B cell (primary cell): ENCODE measurements at regions not wholly inside any gene's neighbourhood (a gene's known extent, or its start where the extent isn't known, plus 50 kb on each side); places are given as distances from the start of the nearest gene placed in this dataset.
"Not testable (repeated sequence)": the region's sequence is repeated elsewhere in the genome, so short reads cannot be mapped to it uniquely, and the experiment has no call there.

ENCODE experiments used
- ATAC-seq: fragments of 200-7000 bp; cut with Tn5 transposase; one replicate; pipeline ENCODE4 v1.10.0; 2021; ENCODE audit warnings: low read depth, mild to moderate bottlenecking, moderate number of reproducible peaks, moderate library complexity
- CTCF ChIA-PET: fragments of 350-600 bp; sonication (Branson Sonifier 250); formaldehyde crosslinking; loops from one replicate; lab custom pipeline; 2021; ENCODE audit warnings: antibody characterized with exemption, inconsistent platforms; lab: Charles Lee
- POLR2A ChIA-PET: fragments of 350-600 bp; sonication (Branson Sonifier 250); formaldehyde crosslinking; loops from one replicate; lab custom pipeline; 2021; ENCODE audit warnings: antibody characterized with exemption; lab: Charles Lee
- DNase-seq: peaks from one replicate; pipeline ENCODE4 v3.0.0; 2013
- H2AFZ ChIP-seq: 2 replicates; pipeline ENCODE4 v1.6.1; 2012; ENCODE audit warnings: mild to moderate bottlenecking, low read depth, low read length; ENCODE audit not compliant: insufficient read depth, poor library complexity, severe bottlenecking
- H3K27ac ChIP-seq, 2 donors: 1 replicate in 1 of 2; 2 replicates in 1 of 2; pipeline ENCODE4 v1.5.1; 2012 to 2013; ENCODE audit warnings: low read length in 2 of 2, mild to moderate bottlenecking in 2 of 2, moderate library complexity in 1 of 2
- H3K27me3 ChIP-seq, 4 experiments: fragments of 200-600 bp in 1 of 4; sonication (generic) in 1 of 4; replicated peaks in 1 of 4; 1 replicate in 2 of 4; 2 replicates in 2 of 4; pipeline versions ENCODE4 v1.6.1 to v1.7.0; 2013 to 2016; ENCODE audit warnings: low read length in 3 of 4, mild to moderate bottlenecking in 2 of 4, mixed read lengths in 1 of 4, moderate library complexity in 1 of 4; ENCODE audit not compliant: insufficient read depth in 4 of 4, control insufficient read depth in 3 of 4; ENCODE audit errors: control extremely low read depth in 1 of 4
- H3K36me3 ChIP-seq, 2 experiments: replicated peaks in 1 of 2; 1 replicate in 1 of 2; 2 replicates in 1 of 2; pipeline versions ENCODE4 v1.6.1 to v1.7.1; 2013; ENCODE audit warnings: low read length in 1 of 2; ENCODE audit not compliant: insufficient read depth in 2 of 2, control insufficient read depth in 1 of 2; ENCODE audit errors: control extremely low read depth in 1 of 2, extremely low read depth in 1 of 2
- H3K4me1 ChIP-seq, 2 donors: fragments of 200-600 bp in 1 of 2; sonication (generic) in 1 of 2; 1 replicate in 1 of 2; 2 replicates in 1 of 2; pipeline versions ENCODE4 v1.5.1 to v1.6.1; 2013 to 2017; ENCODE audit warnings: low read length in 2 of 2; ENCODE audit not compliant: control insufficient read depth in 2 of 2, insufficient read depth in 2 of 2
- H3K4me2 ChIP-seq: replicated peaks from 2 replicates; pipeline ENCODE3; 2012; ENCODE audit warnings: mild to moderate bottlenecking, low read depth, low read length; ENCODE audit not compliant: poor library complexity, severe bottlenecking
- H3K4me3 ChIP-seq, 5 experiments: fragments of 200-600 bp in 1 of 5; sonication (generic) in 1 of 5; 1 replicate in 3 of 5; 2 replicates in 2 of 5; pipeline versions ENCODE4 v1.5.1 to v1.7.0; 2011 to 2016; ENCODE audit warnings: low read length in 4 of 5, mild to moderate bottlenecking in 4 of 5, low read depth in 2 of 5, control low read depth in 1 of 5, moderate library complexity in 1 of 5; ENCODE audit not compliant: insufficient read depth in 1 of 5; ENCODE audit errors: control extremely low read depth in 1 of 5, extremely low read depth in 1 of 5
- H3K79me2 ChIP-seq: fragments of 200-600 bp; sonication (generic); one replicate; pipeline ENCODE4 v1.6.0; 2016; ENCODE audit warnings: low read length; ENCODE audit not compliant: control insufficient read depth, insufficient read depth
- H3K9ac ChIP-seq: fragments of 200-600 bp; sonication (generic); 2 replicates; pipeline ENCODE4 v1.6.1; 2017; ENCODE audit warnings: mild to moderate bottlenecking, low read length, moderate library complexity
- H3K9me3 ChIP-seq, 3 donors: one replicate each; pipeline versions ENCODE4 v1.6.1 to v1.7.1; 2013; ENCODE audit warnings: low read length in 2 of 3; ENCODE audit not compliant: control insufficient read depth in 2 of 3, insufficient read depth in 1 of 3; ENCODE audit errors: control extremely low read depth in 1 of 3
- H4K20me1 ChIP-seq: 2 replicates; pipeline ENCODE4 v1.6.0; 2012; ENCODE audit warnings: mild to moderate bottlenecking, low read length; ENCODE audit not compliant: insufficient read depth, control insufficient read depth, poor library complexity, severe bottlenecking
- H3K27ac Mint-ChIP-seq: one replicate; pipeline ENCODE4 v1.8.0; 2021; ENCODE audit warnings: mixed read lengths
- H3K27me3 Mint-ChIP-seq: one replicate; pipeline ENCODE4 v1.8.0; 2021; ENCODE audit warnings: mixed read lengths
- H3K4me1 Mint-ChIP-seq: one replicate; pipeline ENCODE4 v1.8.0; 2021; ENCODE audit warnings: mixed read lengths
- H3K4me3 Mint-ChIP-seq: one replicate; pipeline ENCODE4 v1.8.0; 2021; ENCODE audit warnings: mixed read lengths
- H3K9me3 Mint-ChIP-seq: one replicate; pipeline ENCODE4 v1.8.0; 2022; ENCODE audit warnings: mixed read lengths; ENCODE audit not compliant: insufficient read depth
- CTCF ChIP-seq: fragments of 200-600 bp; IDR thresholded peaks from one replicate; pipeline ENCODE4 v1.8.0; 2022; ENCODE audit warnings: antibody characterized with exemption, mild to moderate bottlenecking
- EZH2 ChIP-seq: IDR thresholded peaks from 2 replicates; pipeline ENCODE4 v1.6.1; 2012; ENCODE audit warnings: borderline replicate concordance, low read depth, mild to moderate bottlenecking, moderate library complexity, low read length; ENCODE audit not compliant: insufficient read depth, poor library complexity, severe bottlenecking
- WGBS: methylation state at CpG from one replicate; pipeline ENCODE4 v1.1.5; 2013; ENCODE audit warnings: missing lambda C conversion rate; ENCODE audit not compliant: insufficient coverage; 5-methylcytosine and 5-hydroxymethylcytosine counted together
- intact Hi-C: fragments of 100-400 bp; cut with micrococcal nuclease; formaldehyde crosslinking; loops from one replicate; pipeline ENCODE4 v1.10.0; 2022

DNA sequence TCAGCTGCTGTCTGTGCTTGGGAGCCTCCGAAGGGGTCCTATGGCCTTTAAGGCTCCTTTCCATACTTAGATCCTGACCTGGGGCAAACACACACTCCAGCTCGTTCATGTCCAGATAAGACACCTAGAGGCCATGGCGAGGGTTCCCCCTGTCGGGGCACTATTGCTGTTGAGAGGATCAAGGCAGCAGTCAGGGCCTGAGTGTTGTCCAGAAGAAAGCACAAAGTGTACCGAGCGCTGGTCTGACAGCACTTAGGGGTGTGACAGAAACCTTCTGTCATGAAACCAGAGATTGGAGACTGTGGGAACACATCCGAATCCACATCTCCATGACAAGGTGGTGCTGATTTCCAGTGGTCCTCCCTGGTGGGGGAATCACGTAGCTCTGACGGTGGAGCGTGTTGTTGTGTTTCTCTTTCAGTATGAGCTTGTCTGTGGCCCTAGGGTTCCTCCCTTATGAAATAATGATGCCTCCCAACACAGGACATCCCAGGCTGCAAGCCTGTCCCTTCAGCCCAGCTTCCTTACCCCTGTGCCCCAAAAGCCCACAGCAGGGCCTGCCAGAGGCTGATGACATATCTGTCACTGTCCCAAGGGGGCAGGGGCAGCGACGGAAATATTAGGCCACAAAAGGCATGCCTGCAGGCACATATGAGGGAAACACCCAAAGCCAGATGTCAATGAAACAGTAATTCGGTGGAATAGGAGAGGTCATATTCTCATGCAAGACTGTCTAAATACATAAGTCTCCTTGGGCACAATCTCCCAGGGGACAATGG lies 62.4 kb upstream of the CCZ1B start:
- H3K27me3 Mint-ChIP-seq: peaks cover 11% of the 10 kb centered on the region
- intact Hi-C loops, H3K9me3 ChIP-seq, H3K4me1 Mint-ChIP-seq, POLR2A ChIA-PET, H3K27ac Mint-ChIP-seq, DNase-seq, H3K9ac ChIP-seq, ATAC-seq, H3K9me3 Mint-ChIP-seq, H3K4me1 ChIP-seq, H3K27ac ChIP-seq, H3K4me2 ChIP-seq, H3K27me3 ChIP-seq, H4K20me1 ChIP-seq, H3K4me3 ChIP-seq, H2AFZ ChIP-seq, H3K79me2 ChIP-seq, CTCF ChIA-PET, H3K36me3 ChIP-seq, H3K4me3 Mint-ChIP-seq: not testable (repeated sequence)
- WGBS: 98% methylated on average over 10 of the region's 13 CpGs

DNA sequence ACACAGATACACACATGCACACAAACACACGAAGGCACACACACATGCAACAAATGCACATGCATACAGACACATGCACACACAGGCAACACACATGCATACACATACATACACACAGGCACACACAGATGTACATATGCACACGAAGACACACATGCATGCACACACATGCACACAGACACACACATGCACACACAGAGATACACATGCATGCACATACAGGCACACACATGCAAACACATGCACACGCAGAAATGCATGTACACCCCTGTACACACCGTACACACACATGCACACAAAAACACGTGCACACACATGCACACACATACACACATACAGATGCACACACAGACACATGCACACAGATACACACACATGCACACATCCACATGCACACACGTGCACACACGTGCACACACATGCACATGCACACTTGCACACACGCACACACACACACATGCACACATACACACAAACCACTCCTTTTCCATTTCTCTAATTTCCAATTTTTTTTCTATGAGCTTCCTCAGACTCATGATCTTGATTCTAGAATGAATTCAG lies 63.3 kb upstream of the CCZ1B start:
- Histone ChIP-seq H3K4me3 (no peak overlapping the region), H3K4me1 (no peaks in the 10 kb centered on the region), H4K20me1 (no peaks in the 10 kb centered on the region), H3K27ac (no peak overlapping the region), H3K36me3 (no peaks in the 10 kb centered on the region), H3K9ac (no peak overlapping the region), H3K79me2 (no peaks in the 10 kb centered on the region), H3K4me2 (no peak overlapping the region), H3K27me3 (no peaks in the 10 kb centered on the region), H3K9me3 (no peaks in the 10 kb centered on the region), H2AFZ (no peak overlapping the region)
- TF ChIP-seq CTCF (no peak), EZH2 (no peak)
- Mint-ChIP-seq H3K4me1 (no peaks in the 10 kb centered on the region), H3K9me3 (no peaks in the 10 kb centered on the region), H3K27ac (no peak overlapping the region), H3K27me3 (peaks cover 11% of the 10 kb centered on the region), H3K4me3 (no peak overlapping the region)
- no peak for DNase-seq
- intact Hi-C loops: no loop called here
- ChIA-PET POLR2A (no interaction called here), CTCF (no interaction called here)
- no peak for ATAC-seq
- 95% methylated on average over 8 of the region's 8 CpGs for WGBS

GRCh38 chr7:6902097-6902518 lies 76.0 kb upstream of the CCZ1B start:
- H3K36me3 ChIP-seq, H3K79me2 ChIP-seq, H3K27me3 Mint-ChIP-seq, H3K4me3 Mint-ChIP-seq, H3K4me1 ChIP-seq, H3K9me3 Mint-ChIP-seq, H3K9ac ChIP-seq, intact Hi-C loops, H3K4me1 Mint-ChIP-seq, H3K9me3 ChIP-seq, H3K4me3 ChIP-seq, DNase-seq, POLR2A ChIA-PET, CTCF ChIA-PET, H3K27ac ChIP-seq, ATAC-seq, H2AFZ ChIP-seq, H4K20me1 ChIP-seq, H3K4me2 ChIP-seq, H3K27ac Mint-ChIP-seq, H3K27me3 ChIP-seq: not testable (repeated sequence)
- WGBS: 71% methylated on average over 1 of the region's 4 CpGs
